Naive thymus-derived CD8-positive, alpha-beta T cell (primary cell): ENCODE measurements at regions not wholly inside any gene's neighbourhood (a gene's known extent, or its start where the extent isn't known, plus 50 kb on each side); places are given as distances from the start of the nearest gene placed in this dataset.
"Not testable (repeated sequence)": the region's sequence is repeated elsewhere in the genome, so short reads cannot be mapped to it uniquely, and the experiment has no call there.

Experiments used
- ATAC-seq, 2 donors: fragments of 150-1000 bp; cut with Tn5 transposase in 1 of 2; sonication (Bioruptor Pico), chemical (Tn5 transposase) in 1 of 2; 1 replicate in 1 of 2; 2 replicates in 1 of 2; pipeline ENCODE4 v1.10.0; 2021; ENCODE audit warnings: mild to moderate bottlenecking in 2 of 2, moderate library complexity in 2 of 2
- POLR2A ChIA-PET: fragments of 350-600 bp; sonication (Branson Sonifier 250); formaldehyde crosslinking; loops from one replicate; lab custom pipeline; 2021; ENCODE audit warnings: antibody characterized with exemption; lab: Charles Lee
- DNase-seq, 10 donors: peaks; one replicate each; pipeline versions ENCODE4 v3.0.0 to v3.0.0-alpha.2; 2020 to 2022
- H3K27ac Mint-ChIP-seq, 10 donors: one replicate each; pipeline ENCODE4 v1.8.0; 2020 to 2022; ENCODE audit warnings: mild to moderate bottlenecking in 10 of 10, mixed read lengths in 10 of 10, moderate library complexity in 4 of 10, inconsistent platforms in 1 of 10
- H3K27me3 Mint-ChIP-seq, 5 donors: one replicate each; pipeline ENCODE4 v1.8.0; 2021 to 2022; ENCODE audit warnings: mixed read lengths in 5 of 5
- H3K36me3 Mint-ChIP-seq, 3 donors: one replicate each; pipeline ENCODE4 v1.8.0; 2020 to 2022; ENCODE audit warnings: mixed read lengths in 3 of 3, mild to moderate bottlenecking in 2 of 3, inconsistent platforms in 1 of 3
- H3K4me1 Mint-ChIP-seq, 4 donors: one replicate each; pipeline ENCODE4 v1.8.0; 2021 to 2022; ENCODE audit warnings: mixed read lengths in 4 of 4
- H3K4me3 Mint-ChIP-seq, 10 donors: one replicate each; pipeline ENCODE4 v1.8.0; 2020 to 2022; ENCODE audit warnings: mild to moderate bottlenecking in 10 of 10, mixed read lengths in 10 of 10, moderate library complexity in 6 of 10, inconsistent platforms in 1 of 10
- H3K9me3 Mint-ChIP-seq, 9 donors: one replicate each; pipeline ENCODE4 v1.8.0; 2020 to 2022; ENCODE audit warnings: mixed read lengths in 9 of 9, mild to moderate bottlenecking in 3 of 9, inconsistent platforms in 1 of 9, moderate library complexity in 1 of 9

GRCh38 chr1:196366-196765, 255.1 kb downstream of the OR4F29 start:
- not testable (repeated sequence) for ATAC-seq, H3K27me3 Mint-ChIP-seq

GRCh38 chr1:191296-192049, 260.0 kb downstream of the OR4F29 start:
- H3K27me3 Mint-ChIP-seq, H3K9me3 Mint-ChIP-seq, ATAC-seq, H3K36me3 Mint-ChIP-seq, POLR2A ChIA-PET: not testable (repeated sequence)
- peak in 2 of 10 donors; percentile 4 to 60 for DNase-seq
- Mint-ChIP-seq H3K4me3 (peak overlapping the region in 4 of 10 donors; percentile 4 to 62 (median 34)), H3K27ac (peak overlapping the region in 4 of 10 donors; percentile 44 to 91 (median 65)), H3K4me1 (peaks cover 0 to 10% (median 6%) of the 10 kb centered on the region in 4 donors)

More at GRCh38 chr1:196366-196765, 255.1 kb downstream of the OR4F29 start:
- H3K4me1 Mint-ChIP-seq, DNase-seq, H3K9me3 Mint-ChIP-seq, POLR2A ChIA-PET, H3K4me3 Mint-ChIP-seq, H3K36me3 Mint-ChIP-seq, H3K27ac Mint-ChIP-seq: not testable (repeated sequence)

- POLR2A ChIA-PET, H3K36me3 Mint-ChIP-seq, H3K9me3 Mint-ChIP-seq, H3K27me3 Mint-ChIP-seq, ATAC-seq, DNase-seq: not testable (repeated sequence)
- Mint-ChIP-seq H3K27ac (peak overlapping the region in 5 of 10 donors; percentile 1 to 65 (median 53)), H3K4me3 (peak overlapping the region in 1 of 10 donors; percentile 3), H3K4me1 (peaks cover 0 to 10% (median 6%) of the 10 kb centered on the region in 4 donors)
These were observed 260.8 kb downstream of the OR4F29 start for GRCh38 chr1:190678-191077.

- H3K27me3 Mint-ChIP-seq, POLR2A ChIA-PET, H3K36me3 Mint-ChIP-seq, H3K4me3 Mint-ChIP-seq, ATAC-seq, H3K27ac Mint-ChIP-seq, H3K9me3 Mint-ChIP-seq: not testable (repeated sequence)
- peaks cover 0 to 10% (median 6%) of the 10 kb centered on the region in 4 donors for H3K4me1 Mint-ChIP-seq
- DNase-seq: peak in 1 of 10 donors; percentile 38
These were observed 261.6 kb downstream of the OR4F29 start for GRCh38 chr1:189915-190314.

GRCh38 chr1:189270-189669, 262.2 kb downstream of the OR4F29 start:
- peaks cover 0 to 10% (median 6%) of the 10 kb centered on the region in 4 donors for H3K4me1 Mint-ChIP-seq
- H3K27ac Mint-ChIP-seq, H3K27me3 Mint-ChIP-seq, H3K36me3 Mint-ChIP-seq, H3K4me3 Mint-ChIP-seq, POLR2A ChIA-PET, ATAC-seq, H3K9me3 Mint-ChIP-seq: not testable (repeated sequence)
- peak in 1 of 10 donors; percentile 49 for DNase-seq

GRCh38 chr1:187298-187697, 264.2 kb downstream of the OR4F29 start:
- H3K27me3 Mint-ChIP-seq, H3K27ac Mint-ChIP-seq, H3K36me3 Mint-ChIP-seq, H3K4me3 Mint-ChIP-seq, H3K9me3 Mint-ChIP-seq, POLR2A ChIA-PET, ATAC-seq: not testable (repeated sequence)
- H3K4me1 Mint-ChIP-seq: peaks cover 0 to 10% (median 6%) of the 10 kb centered on the region in 4 donors
- DNase-seq: peak in 1 of 10 donors; percentile 18

- ATAC-seq, POLR2A ChIA-PET, H3K27ac Mint-ChIP-seq, H3K27me3 Mint-ChIP-seq, H3K36me3 Mint-ChIP-seq, H3K9me3 Mint-ChIP-seq, H3K4me3 Mint-ChIP-seq: not testable (repeated sequence)
- peak in 1 of 10 donors; percentile 50 for DNase-seq
- peaks cover 0 to 10% (median 6%) of the 10 kb centered on the region in 4 donors for H3K4me1 Mint-ChIP-seq
These were observed 264.8 kb downstream of the OR4F29 start for GRCh38 chr1:186691-187131.

GRCh38 chr1:186223-186622, 265.3 kb downstream of the OR4F29 start:
- POLR2A ChIA-PET: not testable (repeated sequence)

GRCh38 chr1:185526-185925, 266.0 kb downstream of the OR4F29 start:
- H3K27me3 Mint-ChIP-seq, H3K27ac Mint-ChIP-seq, H3K9me3 Mint-ChIP-seq, ATAC-seq, H3K4me3 Mint-ChIP-seq, H3K36me3 Mint-ChIP-seq, H3K4me1 Mint-ChIP-seq, POLR2A ChIA-PET: not testable (repeated sequence)
- peak in 1 of 10 donors; percentile 10 for DNase-seq

More at GRCh38 chr1:186223-186622, 265.3 kb downstream of the OR4F29 start:
- not testable (repeated sequence) for H3K27ac Mint-ChIP-seq, ATAC-seq, H3K27me3 Mint-ChIP-seq, H3K9me3 Mint-ChIP-seq, H3K4me1 Mint-ChIP-seq, H3K36me3 Mint-ChIP-seq, H3K4me3 Mint-ChIP-seq
- DNase-seq: peak in 1 of 10 donors; percentile 26

GRCh38 chr1:184336-184686, 267.2 kb downstream of the OR4F29 start:
- ATAC-seq, H3K9me3 Mint-ChIP-seq, H3K4me1 Mint-ChIP-seq, H3K36me3 Mint-ChIP-seq, H3K4me3 Mint-ChIP-seq, POLR2A ChIA-PET, H3K27me3 Mint-ChIP-seq, H3K27ac Mint-ChIP-seq: not testable (repeated sequence)
- DNase-seq: peak in 1 of 10 donors; percentile 30

- POLR2A ChIA-PET, H3K27ac Mint-ChIP-seq, H3K36me3 Mint-ChIP-seq, H3K27me3 Mint-ChIP-seq, H3K4me1 Mint-ChIP-seq, H3K9me3 Mint-ChIP-seq, H3K4me3 Mint-ChIP-seq, ATAC-seq: not testable (repeated sequence)
- DNase-seq: peak in 1 of 10 donors; percentile 38
These were observed 267.7 kb downstream of the OR4F29 start for GRCh38 chr1:183620-184335.

GRCh38 chr1:183081-183480, 268.4 kb downstream of the OR4F29 start:
- ATAC-seq, H3K27ac Mint-ChIP-seq, H3K4me3 Mint-ChIP-seq, H3K9me3 Mint-ChIP-seq, H3K27me3 Mint-ChIP-seq, H3K4me1 Mint-ChIP-seq, H3K36me3 Mint-ChIP-seq, POLR2A ChIA-PET: not testable (repeated sequence)
- peak in 1 of 10 donors; percentile 40 for DNase-seq

- H3K9me3 Mint-ChIP-seq, H3K4me1 Mint-ChIP-seq, POLR2A ChIA-PET, H3K27me3 Mint-ChIP-seq, ATAC-seq, H3K36me3 Mint-ChIP-seq, H3K4me3 Mint-ChIP-seq, H3K27ac Mint-ChIP-seq, DNase-seq: not testable (repeated sequence)
These were observed 268.8 kb downstream of the OR4F29 start for GRCh38 chr1:182631-183030.
